Uterus (tissue), 3 donors: ENCODE measurements at regions not wholly inside any gene's neighbourhood (a gene's known extent, or its start where the extent isn't known, plus 50 kb on each side); places are given as distances from the start of the nearest gene placed in this dataset.

ENCODE experiments used
- DNase-seq, 2 donors: peaks; one replicate each; pipeline ENCODE4 v3.0.0-alpha.2; 2019 to 2020
- H3K27ac ChIP-seq, 2 donors: fragments of 200-600 bp; sonication (generic); 1 replicate in 1 of 2; 2 replicates in 1 of 2; pipeline ENCODE4 v1.5.1; 2016 to 2018
- H3K27me3 ChIP-seq, 2 donors: fragments of 200-600 bp; sonication (generic); one replicate each; pipeline ENCODE4 v1.5.1; 2018 to 2019; ENCODE audit warnings: control low read depth in 1 of 2
- H3K36me3 ChIP-seq, 2 donors: fragments of 200-600 bp; sonication (generic); one replicate each; pipeline ENCODE4 v1.5.1; 2019; ENCODE audit warnings: control low read depth in 1 of 2
- H3K4me1 ChIP-seq, 2 donors: fragments of 200-600 bp; sonication (generic); one replicate each; pipeline ENCODE4 v1.5.1; 2018 to 2019; ENCODE audit warnings: control low read depth in 1 of 2
- H3K4me3 ChIP-seq, 2 donors: fragments of 200-600 bp; sonication (generic); 1 replicate in 1 of 2; 2 replicates in 1 of 2; pipeline ENCODE4 v1.5.1; 2018 to 2019; ENCODE audit warnings: mild to moderate bottlenecking in 1 of 2
- H3K9me3 ChIP-seq, 2 donors: fragments of 200-600 bp; sonication (generic); one replicate each; pipeline ENCODE4 v1.5.1; 2019; ENCODE audit warnings: control low read depth in 1 of 2
- POLR2A ChIP-seq, 2 donors: fragments of 450-650 bp; IDR thresholded peaks; one replicate each; pipeline ENCODE4 v1.6.1; 2016; ENCODE audit warnings: antibody characterized with exemption in 2 of 2, mild to moderate bottlenecking in 1 of 2, moderate library complexity in 1 of 2
- intact Hi-C: fragments of 100-400 bp; cut with DNase I; formaldehyde crosslinking; loops from one replicate; pipeline ENCODE4 v1.15.1; 2023; ENCODE audit warnings: low total_unique reads
- TF ChIP-seq, protein P1 (sequence below), 4 experiments: fragments of 200-600 bp in 2 of 4; fragments of 450-650 bp in 2 of 4; sonication (generic) in 2 of 4; IDR thresholded peaks; one replicate each; pipeline ENCODE4 v1.5.1; 2016 to 2019; ENCODE audit warnings: antibody characterized with exemption in 4 of 4, mild to moderate bottlenecking in 2 of 4, moderate library complexity in 1 of 4
- donor health status: DM: yes; HTN: yes; CAD: no.

DNA sequence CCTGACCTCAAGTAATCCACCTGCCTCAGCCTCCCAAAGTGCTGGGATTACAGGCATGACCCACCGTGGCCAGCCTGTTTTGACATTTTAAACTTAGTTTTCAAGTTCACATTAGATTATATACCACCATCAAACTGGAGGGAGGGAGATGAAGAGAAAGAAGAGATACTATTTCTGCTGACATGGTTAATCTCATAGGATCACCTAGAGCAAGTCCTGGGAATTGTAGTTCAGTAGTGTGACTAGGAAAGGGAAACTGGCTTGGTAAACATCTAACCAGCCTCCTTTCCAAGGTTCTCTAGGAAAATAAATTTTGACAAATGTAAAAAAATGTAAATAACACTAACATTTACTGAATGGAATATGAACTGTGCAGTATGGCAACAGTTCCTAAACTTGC lies 120.5 kb upstream of the ASCC3 start:
- Histone ChIP-seq H3K27me3 (no peaks in the 10 kb centered on the region), H3K9me3 (no peaks in the 10 kb centered on the region), H3K27ac (no peak overlapping the region), H3K4me1 (no peaks in the 10 kb centered on the region), H3K36me3 (no peaks in the 10 kb centered on the region), H3K4me3 (no peak overlapping the region)
- intact Hi-C loops = no loop called here
- no peak for DNase-seq
- TF ChIP-seq POLR2A (IDR thresholded peaks at IDR 0.05) = no peak

DNA sequence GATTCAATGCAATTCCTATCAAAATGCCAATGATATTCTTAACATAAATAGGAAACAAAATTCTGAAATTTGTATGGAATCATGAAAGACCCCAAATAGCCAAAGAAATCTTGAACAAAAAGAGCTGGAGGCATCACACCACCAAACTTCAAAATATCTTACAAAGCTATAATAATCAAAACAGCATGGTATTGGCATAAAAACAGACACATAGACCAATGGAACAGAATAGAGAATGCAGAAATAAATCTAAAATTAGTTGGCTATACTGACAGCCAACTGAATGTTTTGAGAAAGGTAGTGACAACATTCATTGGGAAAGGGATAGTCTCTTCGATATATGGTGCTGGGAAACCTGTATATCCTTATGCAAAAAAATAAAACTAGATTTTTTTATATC lies 121.9 kb upstream of the ASCC3 start:
- TF ChIP-seq, protein P1, sequence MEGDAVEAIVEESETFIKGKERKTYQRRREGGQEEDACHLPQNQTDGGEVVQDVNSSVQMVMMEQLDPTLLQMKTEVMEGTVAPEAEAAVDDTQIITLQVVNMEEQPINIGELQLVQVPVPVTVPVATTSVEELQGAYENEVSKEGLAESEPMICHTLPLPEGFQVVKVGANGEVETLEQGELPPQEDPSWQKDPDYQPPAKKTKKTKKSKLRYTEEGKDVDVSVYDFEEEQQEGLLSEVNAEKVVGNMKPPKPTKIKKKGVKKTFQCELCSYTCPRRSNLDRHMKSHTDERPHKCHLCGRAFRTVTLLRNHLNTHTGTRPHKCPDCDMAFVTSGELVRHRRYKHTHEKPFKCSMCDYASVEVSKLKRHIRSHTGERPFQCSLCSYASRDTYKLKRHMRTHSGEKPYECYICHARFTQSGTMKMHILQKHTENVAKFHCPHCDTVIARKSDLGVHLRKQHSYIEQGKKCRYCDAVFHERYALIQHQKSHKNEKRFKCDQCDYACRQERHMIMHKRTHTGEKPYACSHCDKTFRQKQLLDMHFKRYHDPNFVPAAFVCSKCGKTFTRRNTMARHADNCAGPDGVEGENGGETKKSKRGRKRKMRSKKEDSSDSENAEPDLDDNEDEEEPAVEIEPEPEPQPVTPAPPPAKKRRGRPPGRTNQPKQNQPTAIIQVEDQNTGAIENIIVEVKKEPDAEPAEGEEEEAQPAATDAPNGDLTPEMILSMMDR (IDR thresholded peaks at IDR 0.05) = no peak
- TF ChIP-seq POLR2A (IDR thresholded peaks at IDR 0.05) = no peak
- no peak for DNase-seq
- intact Hi-C loops = no loop called here

DNA sequence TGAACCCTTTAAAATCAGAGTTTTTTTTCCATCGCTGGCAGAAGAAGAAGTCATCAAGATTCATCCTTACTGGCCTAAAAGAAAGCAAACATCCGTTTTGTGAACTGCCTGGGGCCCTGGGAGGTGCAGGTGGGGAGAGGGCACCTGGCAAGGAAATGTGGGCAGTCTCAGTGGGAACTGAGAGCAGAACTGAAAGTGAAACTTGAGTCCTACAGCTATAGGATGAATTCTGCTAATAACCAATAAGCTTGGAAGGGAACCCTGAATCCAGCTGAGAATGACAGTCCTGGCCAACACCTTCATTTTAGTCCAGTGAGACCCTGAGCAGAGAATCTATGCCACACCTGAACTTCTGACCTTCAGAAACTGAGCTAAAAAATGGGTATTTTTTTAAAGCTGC lies 130.1 kb upstream of the ASCC3 start:
- no peaks in the 10 kb centered on the region for H3K4me1 ChIP-seq
- DNase-seq = no peak
- intact Hi-C loops = no loop called here
- no peaks in the 10 kb centered on the region for H3K36me3 ChIP-seq
- no peak overlapping the region for H3K4me3 ChIP-seq
- TF ChIP-seq, protein P1 (IDR thresholded peaks at IDR 0.05) = no peak
- TF ChIP-seq POLR2A (IDR thresholded peaks at IDR 0.05) = no peak
- H3K27me3 ChIP-seq = no peaks in the 10 kb centered on the region
- no peaks in the 10 kb centered on the region for H3K9me3 ChIP-seq
- H3K27ac ChIP-seq = no peak overlapping the region

More for the DNA sequence above, 121.9 kb upstream of the ASCC3 start:
- Histone ChIP-seq H3K9me3 (no peaks in the 10 kb centered on the region), H3K4me3 (no peak overlapping the region), H3K36me3 (no peaks in the 10 kb centered on the region), H3K27me3 (no peaks in the 10 kb centered on the region), H3K27ac (no peak overlapping the region), H3K4me1 (no peaks in the 10 kb centered on the region)

DNA sequence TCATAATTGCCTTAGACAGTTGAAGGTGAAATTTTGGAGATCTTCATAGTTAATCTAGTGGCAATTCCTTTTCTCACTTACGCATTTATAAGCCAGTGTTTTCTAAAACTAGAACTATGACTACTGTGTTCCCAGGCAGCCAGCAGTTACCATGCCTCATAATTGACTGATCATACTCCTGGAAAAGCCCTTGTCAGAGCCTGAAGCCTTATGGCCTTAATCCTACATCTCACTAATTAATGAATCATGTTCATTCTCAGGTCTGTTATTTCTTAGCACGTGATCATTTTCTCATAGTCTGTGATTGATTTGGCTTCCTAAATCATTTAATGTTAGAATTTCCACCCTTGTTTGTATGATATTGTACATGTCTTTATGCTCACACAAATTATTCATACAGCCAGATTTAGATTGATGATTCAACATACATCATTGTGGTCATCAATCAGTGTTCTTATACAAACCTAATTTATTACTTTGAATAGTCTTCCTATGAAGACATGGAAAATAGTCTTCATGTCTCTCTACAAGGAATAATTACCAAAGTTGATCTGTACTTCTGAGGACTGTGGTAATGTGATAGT lies 132.6 kb upstream of the ASCC3 start:
- H3K9me3 ChIP-seq = no peaks in the 10 kb centered on the region
- no peak for DNase-seq
- H3K36me3 ChIP-seq = no peaks in the 10 kb centered on the region
- intact Hi-C loops = no loop called here
- no peaks in the 10 kb centered on the region for H3K27me3 ChIP-seq
- H3K27ac ChIP-seq = no peak overlapping the region
- TF ChIP-seq POLR2A (IDR thresholded peaks at IDR 0.05) = no peak
- TF ChIP-seq, protein P1 (IDR thresholded peaks at IDR 0.05) = no peak
- H3K4me3 ChIP-seq = no peak overlapping the region
- H3K4me1 ChIP-seq = no peaks in the 10 kb centered on the region

DNA sequence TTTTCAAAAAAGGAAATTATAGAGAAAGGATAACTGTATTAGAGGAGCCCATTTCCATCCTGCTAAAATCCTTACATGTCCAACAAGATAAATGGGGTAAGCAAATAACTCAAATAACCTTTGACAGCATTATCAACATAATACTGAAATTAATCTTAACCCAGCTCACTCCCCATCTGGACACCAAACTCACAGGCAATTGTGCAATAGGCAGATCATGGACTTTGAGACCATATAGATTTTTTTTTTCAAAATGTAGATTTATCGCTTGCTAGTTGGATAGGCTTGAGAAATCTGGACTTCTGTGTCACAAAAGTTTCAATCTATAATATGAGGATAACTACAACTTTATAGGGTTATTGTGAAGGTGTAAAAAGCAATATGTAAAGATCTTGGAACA lies 134.4 kb upstream of the ASCC3 start:
- TF ChIP-seq, protein P1 (IDR thresholded peaks at IDR 0.05) = no peak
- no peak for TF ChIP-seq POLR2A (IDR thresholded peaks at IDR 0.05)
- H3K27ac ChIP-seq = no peak overlapping the region
- H3K36me3 ChIP-seq = no peaks in the 10 kb centered on the region
- no peaks in the 10 kb centered on the region for H3K27me3 ChIP-seq
- H3K4me3 ChIP-seq = no peak overlapping the region
- no peaks in the 10 kb centered on the region for H3K4me1 ChIP-seq
- no peaks in the 10 kb centered on the region for H3K9me3 ChIP-seq
- intact Hi-C loops = no loop called here
- DNase-seq = no peak

DNA sequence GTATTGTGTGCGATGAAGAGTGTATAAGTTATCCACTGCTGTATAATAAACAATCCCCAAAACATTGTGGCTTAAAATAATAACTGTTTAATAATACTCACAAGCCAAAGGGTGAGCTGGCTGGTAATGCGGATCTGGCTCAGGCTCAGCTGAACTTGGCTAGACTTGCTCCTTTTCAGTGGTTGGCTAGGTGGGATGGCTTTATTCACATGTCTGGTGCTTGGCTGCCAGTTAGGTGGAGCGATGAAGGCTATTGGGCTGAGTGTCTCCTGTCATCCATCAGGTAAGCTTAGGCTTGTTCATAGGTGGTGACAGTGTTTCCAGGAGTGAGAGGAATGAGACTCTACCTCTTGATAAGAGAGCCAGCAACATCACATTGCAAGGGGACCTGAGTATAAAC lies 135.0 kb upstream of the ASCC3 start:
- H3K9me3 ChIP-seq = no peaks in the 10 kb centered on the region
- H3K27me3 ChIP-seq = no peaks in the 10 kb centered on the region
- no peak for TF ChIP-seq POLR2A (IDR thresholded peaks at IDR 0.05)
- TF ChIP-seq, protein P1 (IDR thresholded peaks at IDR 0.05) = no peak
- intact Hi-C loops = no loop called here
- no peak overlapping the region for H3K27ac ChIP-seq
- no peaks in the 10 kb centered on the region for H3K36me3 ChIP-seq
- DNase-seq = no peak
- H3K4me3 ChIP-seq = no peak overlapping the region
- H3K4me1 ChIP-seq = no peaks in the 10 kb centered on the region
